HL-60 (cell line): ENCODE measurements at regions not wholly inside any gene's neighbourhood (a gene's known extent, or its start where the extent isn't known, plus 50 kb on each side); places are given as distances from the start of the nearest gene placed in this dataset.

Experiments used
- DNase-seq, 2 experiments: peaks; one replicate each; pipeline ENCODE4 v3.0.0-alpha.2; 2010 to 2020; ENCODE audit warnings: low read depth in 1 of 2, low spot score in 1 of 2
- H3K27ac ChIP-seq: fragments of 250-450 bp; sonication (Bioruptor Pico); replicated peaks from 2 replicates; pipeline ENCODE4 v1.5.1; 2020; ENCODE audit warnings: mild to moderate bottlenecking, moderate library complexity
- H3K27me3 ChIP-seq: fragments of 250-450 bp; sonication (Bioruptor Pico); 2 replicates; pipeline ENCODE4 v1.5.1; 2021; ENCODE audit warnings: mild to moderate bottlenecking, moderate library complexity; ENCODE audit not compliant: insufficient read depth, poor library complexity, severe bottlenecking
- H3K4me3 ChIP-seq: replicated peaks from 2 replicates; pipeline ENCODE4 v1.5.1; 2011; ENCODE audit warnings: mild to moderate bottlenecking, control low read depth, low read length; ENCODE audit not compliant: insufficient read depth
- GABPA ChIP-seq: IDR thresholded peaks from 2 replicates; pipeline ENCODE4 v1.6.1; 2012; ENCODE audit warnings: low read depth
- POLR2AphosphoS5 ChIP-seq: IDR thresholded peaks from 2 replicates; pipeline ENCODE4 v1.6.1; 2012; ENCODE audit warnings: low read depth
- SPI1 ChIP-seq: IDR thresholded peaks from 2 replicates; pipeline ENCODE4 v1.6.1; 2012; ENCODE audit warnings: low read depth, mild to moderate bottlenecking, borderline replicate concordance
- TF ChIP-seq, protein P1 (sequence below): IDR thresholded peaks from 2 replicates; pipeline ENCODE4 v1.6.1; 2012; ENCODE audit warnings: low read depth; ENCODE audit not compliant: insufficient replicate concordance
- TF ChIP-seq, protein P2 (sequence below): IDR thresholded peaks from one replicate; pipeline ENCODE4 v1.5.1; 2011; ENCODE audit warnings: low read length, control low read depth, inconsistent platforms; ENCODE audit not compliant: insufficient read depth

- no peak overlapping the region for H3K27ac ChIP-seq
Measured at GRCh38 chr12:90710711-90711110, 244.3 kb downstream of the CCER1 start.

GRCh38 chr12:90706036-90706435 lies 248.9 kb downstream of the CCER1 start:
- Histone ChIP-seq H3K27ac (no peak overlapping the region), H3K4me3 (no peak overlapping the region), H3K27me3 (no peaks in the 10 kb centered on the region)
- no peak for DNase-seq
- TF ChIP-seq, protein P1, sequence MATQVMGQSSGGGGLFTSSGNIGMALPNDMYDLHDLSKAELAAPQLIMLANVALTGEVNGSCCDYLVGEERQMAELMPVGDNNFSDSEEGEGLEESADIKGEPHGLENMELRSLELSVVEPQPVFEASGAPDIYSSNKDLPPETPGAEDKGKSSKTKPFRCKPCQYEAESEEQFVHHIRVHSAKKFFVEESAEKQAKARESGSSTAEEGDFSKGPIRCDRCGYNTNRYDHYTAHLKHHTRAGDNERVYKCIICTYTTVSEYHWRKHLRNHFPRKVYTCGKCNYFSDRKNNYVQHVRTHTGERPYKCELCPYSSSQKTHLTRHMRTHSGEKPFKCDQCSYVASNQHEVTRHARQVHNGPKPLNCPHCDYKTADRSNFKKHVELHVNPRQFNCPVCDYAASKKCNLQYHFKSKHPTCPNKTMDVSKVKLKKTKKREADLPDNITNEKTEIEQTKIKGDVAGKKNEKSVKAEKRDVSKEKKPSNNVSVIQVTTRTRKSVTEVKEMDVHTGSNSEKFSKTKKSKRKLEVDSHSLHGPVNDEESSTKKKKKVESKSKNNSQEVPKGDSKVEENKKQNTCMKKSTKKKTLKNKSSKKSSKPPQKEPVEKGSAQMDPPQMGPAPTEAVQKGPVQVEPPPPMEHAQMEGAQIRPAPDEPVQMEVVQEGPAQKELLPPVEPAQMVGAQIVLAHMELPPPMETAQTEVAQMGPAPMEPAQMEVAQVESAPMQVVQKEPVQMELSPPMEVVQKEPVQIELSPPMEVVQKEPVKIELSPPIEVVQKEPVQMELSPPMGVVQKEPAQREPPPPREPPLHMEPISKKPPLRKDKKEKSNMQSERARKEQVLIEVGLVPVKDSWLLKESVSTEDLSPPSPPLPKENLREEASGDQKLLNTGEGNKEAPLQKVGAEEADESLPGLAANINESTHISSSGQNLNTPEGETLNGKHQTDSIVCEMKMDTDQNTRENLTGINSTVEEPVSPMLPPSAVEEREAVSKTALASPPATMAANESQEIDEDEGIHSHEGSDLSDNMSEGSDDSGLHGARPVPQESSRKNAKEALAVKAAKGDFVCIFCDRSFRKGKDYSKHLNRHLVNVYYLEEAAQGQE: no peak
- TF ChIP-seq GABPA: no peak
- TF ChIP-seq POLR2AphosphoS5: no peak
- TF ChIP-seq, protein P2, sequence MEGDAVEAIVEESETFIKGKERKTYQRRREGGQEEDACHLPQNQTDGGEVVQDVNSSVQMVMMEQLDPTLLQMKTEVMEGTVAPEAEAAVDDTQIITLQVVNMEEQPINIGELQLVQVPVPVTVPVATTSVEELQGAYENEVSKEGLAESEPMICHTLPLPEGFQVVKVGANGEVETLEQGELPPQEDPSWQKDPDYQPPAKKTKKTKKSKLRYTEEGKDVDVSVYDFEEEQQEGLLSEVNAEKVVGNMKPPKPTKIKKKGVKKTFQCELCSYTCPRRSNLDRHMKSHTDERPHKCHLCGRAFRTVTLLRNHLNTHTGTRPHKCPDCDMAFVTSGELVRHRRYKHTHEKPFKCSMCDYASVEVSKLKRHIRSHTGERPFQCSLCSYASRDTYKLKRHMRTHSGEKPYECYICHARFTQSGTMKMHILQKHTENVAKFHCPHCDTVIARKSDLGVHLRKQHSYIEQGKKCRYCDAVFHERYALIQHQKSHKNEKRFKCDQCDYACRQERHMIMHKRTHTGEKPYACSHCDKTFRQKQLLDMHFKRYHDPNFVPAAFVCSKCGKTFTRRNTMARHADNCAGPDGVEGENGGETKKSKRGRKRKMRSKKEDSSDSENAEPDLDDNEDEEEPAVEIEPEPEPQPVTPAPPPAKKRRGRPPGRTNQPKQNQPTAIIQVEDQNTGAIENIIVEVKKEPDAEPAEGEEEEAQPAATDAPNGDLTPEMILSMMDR: no peak
- no peak for TF ChIP-seq SPI1

More at GRCh38 chr12:90710711-90711110, 244.3 kb downstream of the CCER1 start:
- TF ChIP-seq SPI1 (no peak), POLR2AphosphoS5 (no peak), GABPA (no peak)
- TF ChIP-seq, protein P1: no peak
- TF ChIP-seq, protein P2: no peak
- DNase-seq: no peak
- H3K27me3 ChIP-seq: no peaks in the 10 kb centered on the region
- no peak overlapping the region for H3K4me3 ChIP-seq

- H3K27ac ChIP-seq: no peak overlapping the region
- DNase-seq: no peak
- H3K4me3 ChIP-seq: no peak overlapping the region
- TF ChIP-seq SPI1 (no peak), POLR2AphosphoS5 (no peak), GABPA (no peak)
- TF ChIP-seq, protein P2: no peak
- TF ChIP-seq, protein P1: no peak
- no peaks in the 10 kb centered on the region for H3K27me3 ChIP-seq
Measured at GRCh38 chr12:90695415-90695814, 259.6 kb downstream of the CCER1 start.
